Neural cell (in vitro differentiated cells): ENCODE measurements at regions not wholly inside any gene's neighbourhood (a gene's known extent, or its start where the extent isn't known, plus 50 kb on each side); places are given as distances from the start of the nearest gene placed in this dataset.

Experiments
- H2AFZ ChIP-seq: fragments of 200-600, 300-800 bp; sonication (generic), shearing (Covaris generic); 2 replicates; pipeline ENCODE4 v1.6.0; 2014; ENCODE audit warnings: low read depth, mild to moderate bottlenecking, antibody characterized with exemption, low read length, moderate library complexity
- H3F3A ChIP-seq: fragments of 200-600 bp; shearing (Covaris generic); 2 replicates; pipeline ENCODE4 v1.6.1; 2016; ENCODE audit warnings: mild to moderate bottlenecking, moderate library complexity, mixed read lengths, antibody characterized with exemption, low read length; ENCODE audit not compliant: insufficient read depth, poor library complexity, severe bottlenecking
- H3K27ac ChIP-seq: fragments of 200-600, 300-800 bp; sonication (generic), shearing (Covaris generic); 2 replicates; pipeline ENCODE4 v1.5.1; 2014; ENCODE audit warnings: mild to moderate bottlenecking, low read length, moderate library complexity
- H3K27me3 ChIP-seq: fragments of 300-800, 200-600 bp; sonication (generic), shearing (Covaris generic); 2 replicates; pipeline ENCODE4 v1.6.0; 2014; ENCODE audit warnings: mild to moderate bottlenecking, low read depth, low read length, moderate library complexity; ENCODE audit not compliant: insufficient read depth
- H3K36me3 ChIP-seq: fragments of 300-800, 200-600 bp; sonication (generic), shearing (Covaris generic); 2 replicates; pipeline ENCODE4 v1.5.1; 2014; ENCODE audit warnings: mild to moderate bottlenecking, antibody characterized with exemption, low read length, moderate library complexity; ENCODE audit not compliant: insufficient read depth
- H3K4me2 ChIP-seq: fragments of 300-800, 200-600 bp; sonication (generic), shearing (Covaris generic); 2 replicates; pipeline ENCODE4 v1.6.0; 2014; ENCODE audit warnings: mild to moderate bottlenecking, low read length
- H3K4me3 ChIP-seq: fragments of 300-800, 200-600 bp; sonication (generic), shearing (Covaris generic); 2 replicates; pipeline ENCODE4 v1.5.1; 2014; ENCODE audit warnings: mild to moderate bottlenecking, low read length, moderate library complexity
- H3K79me2 ChIP-seq: fragments of 200-600 bp; shearing (Covaris generic); replicated peaks from 2 replicates; pipeline ENCODE4 v1.6.0; 2014; ENCODE audit warnings: mild to moderate bottlenecking, low read length, moderate library complexity; ENCODE audit not compliant: insufficient read depth
- H3K9ac ChIP-seq: fragments of 300-800, 200-600 bp; sonication (generic), shearing (Covaris generic); 2 replicates; pipeline ENCODE4 v1.6.1; 2016; ENCODE audit warnings: mild to moderate bottlenecking, low read length, mixed read lengths
- H3K9me2 ChIP-seq: fragments of 200-600 bp; shearing (Covaris generic); 2 replicates; pipeline ENCODE4 v1.6.1; 2016; ENCODE audit warnings: mild to moderate bottlenecking, low read length, mixed read lengths; ENCODE audit not compliant: insufficient read depth
- H3K9me3 ChIP-seq: fragments of 200-600, 300-800 bp; sonication (generic), shearing (Covaris generic); 2 replicates; pipeline ENCODE4 v1.6.1; 2016; ENCODE audit warnings: mild to moderate bottlenecking, mixed run types, low read length, moderate library complexity, mixed read lengths
- H4K20me1 ChIP-seq: fragments of 200-600 bp; shearing (Covaris generic); 2 replicates; pipeline ENCODE4 v1.6.1; 2016; ENCODE audit warnings: mild to moderate bottlenecking, mixed run types; ENCODE audit not compliant: insufficient read depth
- EP300 ChIP-seq: fragments of 450-650 bp; conservative IDR thresholded peaks from 2 replicates; pipeline ENCODE4 v1.6.1; 2014; ENCODE audit warnings: antibody characterized with exemption, mild to moderate bottlenecking, moderate library complexity; ENCODE audit not compliant: poor library complexity, severe bottlenecking
- EZH2 ChIP-seq: fragments of 200-600, 300-800 bp; shearing (Covaris generic), sonication (generic); IDR thresholded peaks from 2 replicates; pipeline ENCODE4 v1.6.1; 2014; ENCODE audit warnings: antibody characterized with exemption, low read length, borderline replicate concordance, mild to moderate bottlenecking; ENCODE audit not compliant: insufficient read depth, poor library complexity, severe bottlenecking
- MXI1 ChIP-seq: fragments of 450-650 bp; conservative IDR thresholded peaks from 2 replicates; pipeline ENCODE4 v1.6.1; 2014; ENCODE audit warnings: antibody characterized with exemption, mild to moderate bottlenecking; ENCODE audit not compliant: poor library complexity, severe bottlenecking
- POLR2AphosphoS5 ChIP-seq: IDR thresholded peaks from 2 replicates; pipeline ENCODE4 v1.6.1; 2012
- RAD21 ChIP-seq: fragments of 450-650 bp; conservative IDR thresholded peaks from 2 replicates; pipeline ENCODE4 v1.6.1; 2014; ENCODE audit warnings: antibody characterized with exemption, mild to moderate bottlenecking, moderate library complexity
- SMC3 ChIP-seq: fragments of 450-650 bp; conservative IDR thresholded peaks from 2 replicates; pipeline ENCODE4 v1.6.1; 2014; ENCODE audit warnings: antibody characterized with exemption, mild to moderate bottlenecking, moderate library complexity; ENCODE audit not compliant: poor library complexity
- TAF1 ChIP-seq: IDR thresholded peaks from 2 replicates; pipeline ENCODE4 v1.6.1; 2012; ENCODE audit warnings: low read depth
- TF ChIP-seq, protein P1 (sequence below): fragments of 450-650 bp; IDR thresholded peaks from 2 replicates; pipeline ENCODE4 v1.5.1; 2014; ENCODE audit warnings: antibody characterized with exemption, mild to moderate bottlenecking, moderate library complexity; ENCODE audit not compliant: poor library complexity, severe bottlenecking
- TF ChIP-seq, protein P2 (sequence below): IDR thresholded peaks from 2 replicates; pipeline ENCODE4 v1.6.1; 2012; ENCODE audit warnings: borderline replicate concordance

DNA sequence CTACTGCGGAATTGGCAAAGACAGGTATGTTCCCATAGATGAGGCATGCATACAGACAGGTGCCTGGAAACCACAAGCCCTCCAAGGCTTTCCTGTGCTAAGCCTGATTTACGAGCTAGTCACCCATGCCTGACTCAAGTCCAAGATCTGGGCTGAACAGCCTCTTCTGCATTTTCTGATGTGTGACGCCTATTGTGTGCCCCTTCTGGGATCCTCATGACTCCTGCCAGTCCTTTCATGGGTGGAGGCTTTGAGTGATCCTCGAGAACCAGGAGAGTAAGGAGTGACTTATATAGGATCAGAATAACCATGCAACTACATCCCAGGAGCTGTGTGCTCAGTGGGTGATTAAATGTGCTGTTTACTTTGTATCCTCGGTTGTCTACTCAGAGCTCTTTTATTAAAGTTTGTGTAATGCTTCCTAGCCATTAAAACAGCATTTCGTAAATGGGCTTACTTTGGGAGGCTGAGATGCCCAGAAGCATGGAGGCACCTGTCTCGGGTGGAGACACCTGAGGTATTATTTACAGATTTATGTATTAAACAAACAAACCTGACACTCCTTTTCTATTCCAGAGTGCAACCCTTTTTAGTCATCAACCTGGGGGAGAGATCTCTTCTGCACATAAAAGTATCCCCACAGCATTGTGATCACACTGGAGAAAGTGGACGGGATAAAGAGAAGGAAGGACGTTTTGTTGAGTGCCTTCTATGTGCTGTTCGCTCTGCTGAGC lies 373.0 kb upstream of the DYNLRB2 start:
- no peaks in the 10 kb centered on the region for H3K36me3 ChIP-seq
- TF ChIP-seq, protein P1, sequence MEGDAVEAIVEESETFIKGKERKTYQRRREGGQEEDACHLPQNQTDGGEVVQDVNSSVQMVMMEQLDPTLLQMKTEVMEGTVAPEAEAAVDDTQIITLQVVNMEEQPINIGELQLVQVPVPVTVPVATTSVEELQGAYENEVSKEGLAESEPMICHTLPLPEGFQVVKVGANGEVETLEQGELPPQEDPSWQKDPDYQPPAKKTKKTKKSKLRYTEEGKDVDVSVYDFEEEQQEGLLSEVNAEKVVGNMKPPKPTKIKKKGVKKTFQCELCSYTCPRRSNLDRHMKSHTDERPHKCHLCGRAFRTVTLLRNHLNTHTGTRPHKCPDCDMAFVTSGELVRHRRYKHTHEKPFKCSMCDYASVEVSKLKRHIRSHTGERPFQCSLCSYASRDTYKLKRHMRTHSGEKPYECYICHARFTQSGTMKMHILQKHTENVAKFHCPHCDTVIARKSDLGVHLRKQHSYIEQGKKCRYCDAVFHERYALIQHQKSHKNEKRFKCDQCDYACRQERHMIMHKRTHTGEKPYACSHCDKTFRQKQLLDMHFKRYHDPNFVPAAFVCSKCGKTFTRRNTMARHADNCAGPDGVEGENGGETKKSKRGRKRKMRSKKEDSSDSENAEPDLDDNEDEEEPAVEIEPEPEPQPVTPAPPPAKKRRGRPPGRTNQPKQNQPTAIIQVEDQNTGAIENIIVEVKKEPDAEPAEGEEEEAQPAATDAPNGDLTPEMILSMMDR, result no peak
- TF ChIP-seq RAD21 (no peak), EZH2 (no peak), SMC3 (no peak), EP300 (no peak), POLR2AphosphoS5 (no peak), MXI1 (no peak), TAF1 (no peak)
- TF ChIP-seq, protein P2, sequence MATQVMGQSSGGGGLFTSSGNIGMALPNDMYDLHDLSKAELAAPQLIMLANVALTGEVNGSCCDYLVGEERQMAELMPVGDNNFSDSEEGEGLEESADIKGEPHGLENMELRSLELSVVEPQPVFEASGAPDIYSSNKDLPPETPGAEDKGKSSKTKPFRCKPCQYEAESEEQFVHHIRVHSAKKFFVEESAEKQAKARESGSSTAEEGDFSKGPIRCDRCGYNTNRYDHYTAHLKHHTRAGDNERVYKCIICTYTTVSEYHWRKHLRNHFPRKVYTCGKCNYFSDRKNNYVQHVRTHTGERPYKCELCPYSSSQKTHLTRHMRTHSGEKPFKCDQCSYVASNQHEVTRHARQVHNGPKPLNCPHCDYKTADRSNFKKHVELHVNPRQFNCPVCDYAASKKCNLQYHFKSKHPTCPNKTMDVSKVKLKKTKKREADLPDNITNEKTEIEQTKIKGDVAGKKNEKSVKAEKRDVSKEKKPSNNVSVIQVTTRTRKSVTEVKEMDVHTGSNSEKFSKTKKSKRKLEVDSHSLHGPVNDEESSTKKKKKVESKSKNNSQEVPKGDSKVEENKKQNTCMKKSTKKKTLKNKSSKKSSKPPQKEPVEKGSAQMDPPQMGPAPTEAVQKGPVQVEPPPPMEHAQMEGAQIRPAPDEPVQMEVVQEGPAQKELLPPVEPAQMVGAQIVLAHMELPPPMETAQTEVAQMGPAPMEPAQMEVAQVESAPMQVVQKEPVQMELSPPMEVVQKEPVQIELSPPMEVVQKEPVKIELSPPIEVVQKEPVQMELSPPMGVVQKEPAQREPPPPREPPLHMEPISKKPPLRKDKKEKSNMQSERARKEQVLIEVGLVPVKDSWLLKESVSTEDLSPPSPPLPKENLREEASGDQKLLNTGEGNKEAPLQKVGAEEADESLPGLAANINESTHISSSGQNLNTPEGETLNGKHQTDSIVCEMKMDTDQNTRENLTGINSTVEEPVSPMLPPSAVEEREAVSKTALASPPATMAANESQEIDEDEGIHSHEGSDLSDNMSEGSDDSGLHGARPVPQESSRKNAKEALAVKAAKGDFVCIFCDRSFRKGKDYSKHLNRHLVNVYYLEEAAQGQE, result no peak
- no peaks in the 10 kb centered on the region for H3F3A ChIP-seq
- H3K9me3 ChIP-seq, result no peaks in the 10 kb centered on the region
- no peaks in the 10 kb centered on the region for H4K20me1 ChIP-seq
- H3K9me2 ChIP-seq, result no peaks in the 10 kb centered on the region
- peaks cover 4% of the 10 kb centered on the region for H3K27me3 ChIP-seq
- no peak overlapping the region for H3K4me3 ChIP-seq
- H3K79me2 ChIP-seq, result no peaks in the 10 kb centered on the region
- no peak overlapping the region for H3K27ac ChIP-seq
- H2AFZ ChIP-seq, result no peak overlapping the region
- H3K4me2 ChIP-seq, result no peak overlapping the region
- H3K9ac ChIP-seq, result no peak overlapping the region

DNA sequence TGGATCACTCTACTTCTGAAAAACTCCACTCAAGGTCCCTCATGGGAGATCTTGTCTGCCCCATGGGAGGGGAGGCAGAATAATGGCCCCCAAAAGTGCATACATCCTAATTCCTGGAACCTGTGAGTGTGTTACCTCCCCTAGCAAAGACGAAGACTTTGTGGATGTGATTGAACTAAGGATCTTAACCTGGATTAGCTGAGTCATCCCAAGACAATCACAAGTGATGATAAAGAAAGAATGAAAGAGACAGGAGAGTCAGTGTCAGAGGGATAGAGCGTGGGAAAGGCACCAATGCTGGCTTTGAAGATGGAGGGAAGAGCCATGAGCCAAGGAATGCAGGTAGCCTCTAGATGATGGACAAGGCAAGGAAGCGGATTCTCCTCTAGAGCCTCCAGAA lies 374.7 kb upstream of the DYNLRB2 start:
- no peak for TF ChIP-seq EZH2
- TF ChIP-seq, protein P2, result no peak
- TF ChIP-seq RAD21, result no peak
- no peak for TF ChIP-seq POLR2AphosphoS5
- no peak for TF ChIP-seq MXI1
- no peak for TF ChIP-seq SMC3
- TF ChIP-seq EP300, result no peak
- no peak for TF ChIP-seq TAF1
- TF ChIP-seq, protein P1, result no peak
- Histone ChIP-seq H3K9me2 (no peaks in the 10 kb centered on the region), H3K79me2 (no peaks in the 10 kb centered on the region), H2AFZ (no peak overlapping the region), H3K27ac (no peak overlapping the region), H3K4me3 (no peak overlapping the region), H3F3A (no peaks in the 10 kb centered on the region), H3K4me2 (no peak overlapping the region), H3K36me3 (no peaks in the 10 kb centered on the region), H3K9ac (no peak overlapping the region), H4K20me1 (no peaks in the 10 kb centered on the region), H3K9me3 (no peaks in the 10 kb centered on the region), H3K27me3 (peaks cover 4% of the 10 kb centered on the region)
